ENCODE measurements at regions not wholly inside any gene's neighbourhood (a gene's known extent, or its start where the extent isn't known, plus 50 kb on each side); places are given as distances from the start of the nearest gene placed in this dataset.

DNA sequence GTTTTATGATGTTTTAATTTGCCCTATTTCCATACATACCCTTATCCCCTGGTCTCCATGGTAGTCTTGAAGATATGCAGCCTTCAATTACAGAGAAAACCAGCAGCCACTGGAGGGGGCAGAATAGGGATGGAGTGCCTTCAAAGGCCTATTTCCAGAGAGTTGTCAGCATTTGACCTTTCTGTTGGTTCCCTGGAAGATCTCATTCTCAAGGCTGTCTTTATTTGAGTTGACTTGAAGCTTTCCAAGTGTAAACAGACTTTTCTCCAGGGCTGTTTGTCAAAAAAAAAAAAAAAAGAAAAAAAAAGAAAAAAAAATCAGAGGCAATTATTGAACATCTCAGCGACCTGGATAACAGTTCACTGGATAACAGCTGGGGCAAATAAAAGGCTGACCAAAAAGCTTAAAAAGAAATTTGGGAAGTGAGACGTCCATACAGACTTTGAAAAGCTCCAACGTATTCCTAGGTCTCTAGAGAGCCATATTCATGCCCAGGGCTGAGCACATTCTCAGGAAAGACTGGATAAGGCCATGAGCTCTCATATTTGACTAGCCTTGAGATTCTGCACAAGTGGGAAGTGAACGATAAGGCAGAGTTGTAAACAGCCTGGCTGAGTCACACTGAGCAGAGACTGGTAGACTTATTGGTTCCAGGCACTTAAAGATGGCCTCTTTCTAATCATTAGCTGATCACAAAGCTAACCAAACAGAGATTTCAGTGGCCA is 126.6 kb downstream of the VAPA start:
- H3K4me2 ChIP-seq (ENCODE audit: low read depth, low read length, poor library complexity, severe bottlenecking): no peak overlapping the region
- H3K9me2 ChIP-seq (replicated peaks; ENCODE audit: low read depth, low read length): no peaks in the 10 kb centered on the region

DNA sequence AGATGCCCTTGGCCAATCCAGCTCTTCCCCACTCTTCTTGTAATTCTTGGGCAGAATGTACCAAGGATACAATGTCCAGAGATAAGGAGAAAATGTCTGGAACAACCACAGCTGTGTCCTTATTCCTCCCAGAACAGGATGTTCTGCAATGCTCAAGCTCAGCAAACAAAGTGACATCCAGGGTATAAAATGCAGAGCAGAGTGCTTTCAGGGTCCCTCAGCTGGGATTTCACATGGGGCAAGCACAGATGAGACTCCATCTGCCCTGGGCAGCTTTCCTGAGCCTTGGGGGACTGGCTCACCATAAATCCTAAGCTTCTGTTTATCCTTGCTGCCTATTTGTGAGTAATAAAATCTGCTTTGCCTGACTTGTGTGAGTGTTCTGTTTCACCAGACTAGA is 127.4 kb downstream of the VAPA start:
- no peaks in the 10 kb centered on the region for H3K9me2 ChIP-seq (replicated peaks; ENCODE audit: low read depth, low read length)
- no peak overlapping the region for H3K9ac ChIP-seq (ENCODE audit: low read depth, low read length, poor library complexity, severe bottlenecking)
- no peaks in the 10 kb centered on the region for H3K27me3 ChIP-seq (ENCODE audit: insufficient read depth, low read length, poor library complexity, severe bottlenecking)
- H3K36me3 ChIP-seq (ENCODE audit: insufficient read depth, low read length): no peaks in the 10 kb centered on the region
- H3K79me2 ChIP-seq (ENCODE audit: insufficient read depth, low read length): no peaks in the 10 kb centered on the region
- H3K4me2 ChIP-seq (ENCODE audit: low read depth, low read length, poor library complexity, severe bottlenecking): no peak overlapping the region
- H3K4me3 ChIP-seq (ENCODE audit: low read length, poor library complexity, severe bottlenecking): no peak overlapping the region
- TF ChIP-seq, protein P1, sequence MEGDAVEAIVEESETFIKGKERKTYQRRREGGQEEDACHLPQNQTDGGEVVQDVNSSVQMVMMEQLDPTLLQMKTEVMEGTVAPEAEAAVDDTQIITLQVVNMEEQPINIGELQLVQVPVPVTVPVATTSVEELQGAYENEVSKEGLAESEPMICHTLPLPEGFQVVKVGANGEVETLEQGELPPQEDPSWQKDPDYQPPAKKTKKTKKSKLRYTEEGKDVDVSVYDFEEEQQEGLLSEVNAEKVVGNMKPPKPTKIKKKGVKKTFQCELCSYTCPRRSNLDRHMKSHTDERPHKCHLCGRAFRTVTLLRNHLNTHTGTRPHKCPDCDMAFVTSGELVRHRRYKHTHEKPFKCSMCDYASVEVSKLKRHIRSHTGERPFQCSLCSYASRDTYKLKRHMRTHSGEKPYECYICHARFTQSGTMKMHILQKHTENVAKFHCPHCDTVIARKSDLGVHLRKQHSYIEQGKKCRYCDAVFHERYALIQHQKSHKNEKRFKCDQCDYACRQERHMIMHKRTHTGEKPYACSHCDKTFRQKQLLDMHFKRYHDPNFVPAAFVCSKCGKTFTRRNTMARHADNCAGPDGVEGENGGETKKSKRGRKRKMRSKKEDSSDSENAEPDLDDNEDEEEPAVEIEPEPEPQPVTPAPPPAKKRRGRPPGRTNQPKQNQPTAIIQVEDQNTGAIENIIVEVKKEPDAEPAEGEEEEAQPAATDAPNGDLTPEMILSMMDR (conservative IDR thresholded peaks at IDR 0.05; ENCODE audit: low read length): no peak
- no peak for TF ChIP-seq EZH2phosphoT487 (IDR thresholded peaks at IDR 0.05; ENCODE audit: borderline replicate concordance)
- no peaks in the 10 kb centered on the region for H3K9me3 ChIP-seq (ENCODE audit: insufficient read depth, low read depth, low read length)
- H4K20me1 ChIP-seq (ENCODE audit: insufficient read depth, low read length, poor library complexity, severe bottlenecking): no peaks in the 10 kb centered on the region
- H3K4me1 ChIP-seq (ENCODE audit: insufficient read depth, low read length, poor library complexity, severe bottlenecking): no peaks in the 10 kb centered on the region
- H2AFZ ChIP-seq (ENCODE audit: low read length): no peak overlapping the region
- H3F3A ChIP-seq (ENCODE audit: low read depth): no peaks in the 10 kb centered on the region

More for the DNA sequence above, 126.6 kb downstream of the VAPA start:
- H2AFZ ChIP-seq (ENCODE audit: low read length): no peak overlapping the region
- H3K36me3 ChIP-seq (ENCODE audit: insufficient read depth, low read length): no peaks in the 10 kb centered on the region
- H3K4me3 ChIP-seq (ENCODE audit: low read length, poor library complexity, severe bottlenecking): no peak overlapping the region
- no peaks in the 10 kb centered on the region for H4K20me1 ChIP-seq (ENCODE audit: insufficient read depth, low read length, poor library complexity, severe bottlenecking)
- no peaks in the 10 kb centered on the region for H3F3A ChIP-seq (ENCODE audit: low read depth)
- TF ChIP-seq EZH2phosphoT487 (IDR thresholded peaks at IDR 0.05; ENCODE audit: borderline replicate concordance): no peak
- TF ChIP-seq, protein P1 (conservative IDR thresholded peaks at IDR 0.05; ENCODE audit: low read length): no peak
- no peaks in the 10 kb centered on the region for H3K79me2 ChIP-seq (ENCODE audit: insufficient read depth, low read length)
- no peaks in the 10 kb centered on the region for H3K27me3 ChIP-seq (ENCODE audit: insufficient read depth, low read length, poor library complexity, severe bottlenecking)
- H3K9me3 ChIP-seq (ENCODE audit: insufficient read depth, low read depth, low read length): no peaks in the 10 kb centered on the region
- no peak overlapping the region for H3K9ac ChIP-seq (ENCODE audit: low read depth, low read length, poor library complexity, severe bottlenecking)
- no peaks in the 10 kb centered on the region for H3K4me1 ChIP-seq (ENCODE audit: insufficient read depth, low read length, poor library complexity, severe bottlenecking)

DNA sequence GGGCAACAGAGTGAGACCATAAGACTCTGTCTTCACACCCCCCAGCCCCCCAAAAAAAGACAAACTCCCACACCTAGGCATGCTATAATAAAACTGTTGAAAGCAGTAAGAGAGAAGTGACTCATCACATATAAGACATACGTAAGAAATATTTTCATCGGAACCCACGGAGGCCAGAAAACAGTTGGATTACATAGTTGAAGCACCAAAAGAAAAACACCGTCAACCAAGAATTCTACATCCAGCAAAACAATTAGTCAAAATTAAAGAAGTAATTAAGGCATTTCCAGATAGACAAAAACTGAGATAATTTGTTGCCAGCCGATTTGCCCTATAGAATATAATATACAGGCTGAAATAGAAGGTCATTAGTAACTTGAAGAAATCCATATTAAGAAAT is 128.7 kb downstream of the VAPA start:
- H2AFZ ChIP-seq (ENCODE audit: low read length): no peak overlapping the region
- H3K27me3 ChIP-seq (ENCODE audit: insufficient read depth, low read length, poor library complexity, severe bottlenecking): no peaks in the 10 kb centered on the region

More for the DNA sequence above, 128.7 kb downstream of the VAPA start:
- no peaks in the 10 kb centered on the region for H3F3A ChIP-seq (ENCODE audit: low read depth)
- no peak for TF ChIP-seq EZH2phosphoT487 (IDR thresholded peaks at IDR 0.05; ENCODE audit: borderline replicate concordance)
- TF ChIP-seq, protein P1 (conservative IDR thresholded peaks at IDR 0.05; ENCODE audit: low read length): no peak
- no peak overlapping the region for H3K4me3 ChIP-seq (ENCODE audit: low read length, poor library complexity, severe bottlenecking)
- no peaks in the 10 kb centered on the region for H3K9me3 ChIP-seq (ENCODE audit: insufficient read depth, low read depth, low read length)
- H3K9me2 ChIP-seq (replicated peaks; ENCODE audit: low read depth, low read length): no peaks in the 10 kb centered on the region
- H3K4me1 ChIP-seq (ENCODE audit: insufficient read depth, low read length, poor library complexity, severe bottlenecking): no peaks in the 10 kb centered on the region
- no peaks in the 10 kb centered on the region for H4K20me1 ChIP-seq (ENCODE audit: insufficient read depth, low read length, poor library complexity, severe bottlenecking)
- H3K9ac ChIP-seq (ENCODE audit: low read depth, low read length, poor library complexity, severe bottlenecking): no peak overlapping the region
- no peak overlapping the region for H3K4me2 ChIP-seq (ENCODE audit: low read depth, low read length, poor library complexity, severe bottlenecking)
- H3K36me3 ChIP-seq (ENCODE audit: insufficient read depth, low read length): no peaks in the 10 kb centered on the region
- no peaks in the 10 kb centered on the region for H3K79me2 ChIP-seq (ENCODE audit: insufficient read depth, low read length)
